Stimulated activated CD8-positive, alpha-beta memory T cell treated with anti-CD3 and anti-CD28 coated beads, Interleukin-12 subunit alpha, Interleukin-12 subunit beta, amount 100 ng/mL, for 4 hours (primary cell): ENCODE measurements at regions not wholly inside any gene's neighbourhood (a gene's known extent, or its start where the extent isn't known, plus 50 kb on each side); places are given as distances from the start of the nearest gene placed in this dataset.

Experiments
- DNase-seq: peaks from one replicate; pipeline ENCODE4 v3.0.0-alpha.2; 2020; ENCODE audit warnings: low read depth

DNA sequence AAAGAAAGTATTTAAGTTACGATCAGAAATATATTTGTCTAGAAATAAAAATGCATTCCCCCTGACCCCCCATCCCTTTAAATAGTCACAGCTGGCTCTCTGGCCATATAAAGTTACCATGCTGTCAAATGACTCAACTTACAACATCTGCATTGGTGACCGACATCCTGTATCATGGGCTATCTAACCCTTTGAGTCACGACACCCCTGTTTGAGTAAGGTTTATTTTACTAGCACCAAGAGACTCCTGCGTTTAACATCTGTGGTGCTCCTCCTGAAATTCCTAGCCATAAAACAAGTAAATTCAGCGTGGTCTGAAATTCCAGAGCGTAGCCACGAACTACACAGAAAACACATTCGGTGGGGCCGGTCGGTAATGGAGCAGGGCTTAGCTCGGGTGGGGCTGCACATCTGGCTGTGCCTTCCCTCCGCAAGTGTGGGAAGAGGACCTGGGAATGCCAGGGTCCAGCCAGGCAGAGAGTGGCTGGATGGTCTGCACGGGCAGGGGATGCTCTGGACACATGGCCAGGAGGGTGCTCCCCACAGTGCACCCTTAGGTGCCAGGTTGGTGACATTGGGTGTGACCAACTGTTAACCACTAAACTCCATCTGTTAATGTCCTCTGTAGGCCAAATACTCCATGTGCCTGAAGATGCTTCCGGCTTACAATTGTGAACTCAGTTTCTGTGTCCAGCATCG lies 53.0 kb upstream of the CLDN14 start:
- DNase-seq: no peak

- no peak for DNase-seq
Measured at GRCh38 chr21:36533468-36533848, 53.5 kb upstream of the CLDN14 start.

DNA sequence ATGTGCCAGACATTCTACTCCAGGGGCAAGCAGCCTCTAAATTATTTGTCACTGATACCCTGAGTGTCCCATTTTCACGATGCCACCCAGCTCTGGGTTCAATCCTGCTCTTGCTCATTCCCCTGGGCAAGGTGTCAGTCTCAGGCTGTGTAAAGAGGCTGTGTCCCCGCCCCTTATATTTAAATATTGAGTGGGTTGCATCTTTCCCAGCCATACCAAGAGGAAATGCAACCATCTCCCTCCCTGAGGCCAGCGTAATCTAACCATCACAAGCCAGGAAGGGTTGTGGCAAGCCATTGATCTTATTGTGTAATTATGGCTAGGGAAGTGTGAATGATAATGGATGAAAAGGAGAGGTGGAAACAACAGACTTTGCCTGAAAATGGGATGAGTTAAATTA lies 54.7 kb upstream of the CLDN14 start:
- DNase-seq: no peak

- DNase-seq: no peak
Measured at GRCh38 chr21:36535618-36536241, 55.8 kb upstream of the CLDN14 start.

DNA sequence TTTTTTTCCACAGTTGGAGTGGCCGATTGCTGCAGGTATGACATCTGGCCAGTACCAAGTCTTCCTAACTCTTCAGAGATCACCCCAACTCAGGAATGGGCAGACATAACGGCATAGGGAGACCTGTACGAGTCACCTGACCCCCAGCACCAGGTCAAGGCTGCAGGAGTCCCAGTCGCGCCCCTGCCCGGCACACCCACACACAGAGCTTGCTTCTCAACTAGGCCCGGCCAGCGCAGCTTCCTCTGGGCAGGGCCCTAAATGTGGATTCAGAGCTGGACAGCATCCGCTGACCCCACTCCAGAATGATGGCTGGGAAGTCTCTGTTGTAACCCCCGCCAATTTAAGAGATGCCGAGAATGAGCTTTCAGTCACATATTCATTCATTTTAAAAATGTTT lies 58.8 kb upstream of the CLDN14 start:
- no peak for DNase-seq

GRCh38 chr21:36539434-36540150 lies 59.7 kb upstream of the CLDN14 start:
- no peak for DNase-seq

- DNase-seq: no peak
Measured at GRCh38 chr21:36540700-36541099, 60.8 kb upstream of the CLDN14 start.

GRCh38 chr21:36541721-36542139 lies 61.8 kb upstream of the CLDN14 start:
- DNase-seq: no peak

DNA sequence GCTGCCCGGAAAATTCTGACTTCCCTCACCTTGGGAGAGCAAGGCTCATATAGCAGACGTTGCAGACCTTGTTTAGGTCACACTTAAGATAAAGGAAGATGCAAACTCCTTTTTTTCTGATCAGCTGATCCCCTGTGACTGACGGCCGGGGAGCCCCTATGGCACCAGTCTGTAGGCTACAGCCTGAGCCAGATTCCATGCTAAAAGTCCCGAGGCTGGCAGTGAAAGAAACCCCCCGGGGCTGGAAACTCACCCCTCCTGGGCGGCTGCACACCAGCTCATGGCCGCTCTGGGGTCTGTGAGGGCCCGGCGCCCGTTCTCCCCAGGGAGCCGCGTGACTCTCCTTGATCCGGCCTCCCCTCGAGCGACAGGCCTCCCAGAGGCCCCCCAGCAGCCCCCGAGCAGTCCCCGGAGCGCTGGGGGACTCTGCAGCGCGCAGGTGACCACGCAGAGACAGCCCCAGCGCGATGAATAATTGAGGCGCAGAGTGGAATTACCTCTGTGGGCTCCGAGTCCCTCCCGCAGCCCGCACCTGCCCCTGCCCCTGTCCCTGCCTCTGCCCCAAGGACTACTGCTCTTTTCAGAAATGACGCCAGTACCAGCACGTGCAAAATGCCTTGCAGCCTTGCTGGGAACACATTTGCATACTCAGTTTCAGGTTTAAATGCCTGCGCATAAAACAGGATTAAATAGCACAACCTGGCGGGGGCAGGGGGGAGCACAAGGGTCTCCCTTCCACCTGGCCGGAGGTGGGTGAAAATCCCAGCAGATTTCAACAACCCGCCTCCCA lies 62.6 kb upstream of the CLDN14 start:
- DNase-seq: no peak

GRCh38 chr21:36543924-36544323 lies 64.0 kb upstream of the CLDN14 start:
- DNase-seq: no peak

DNA sequence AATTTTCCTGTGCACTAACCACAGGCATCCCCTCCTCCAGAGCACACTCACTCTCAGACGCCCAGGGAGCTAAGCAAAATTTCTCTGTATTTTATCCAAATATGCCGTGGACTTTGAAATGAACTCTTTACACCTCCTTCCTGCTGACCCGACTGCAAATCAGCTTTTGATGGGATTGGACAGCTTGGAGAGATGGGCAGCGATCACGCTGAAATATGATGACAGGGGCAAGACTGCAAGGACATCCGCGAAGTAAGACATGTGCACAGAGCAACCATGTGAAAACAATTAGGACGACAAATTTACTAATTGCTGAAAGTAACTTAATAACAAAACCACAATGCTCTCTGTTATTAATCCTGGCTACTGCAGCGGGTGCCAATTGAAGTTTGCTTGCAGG lies 64.6 kb upstream of the CLDN14 start:
- no peak for DNase-seq

- DNase-seq: no peak
Measured at GRCh38 chr21:36545776-36546511, 66.0 kb upstream of the CLDN14 start.

DNA sequence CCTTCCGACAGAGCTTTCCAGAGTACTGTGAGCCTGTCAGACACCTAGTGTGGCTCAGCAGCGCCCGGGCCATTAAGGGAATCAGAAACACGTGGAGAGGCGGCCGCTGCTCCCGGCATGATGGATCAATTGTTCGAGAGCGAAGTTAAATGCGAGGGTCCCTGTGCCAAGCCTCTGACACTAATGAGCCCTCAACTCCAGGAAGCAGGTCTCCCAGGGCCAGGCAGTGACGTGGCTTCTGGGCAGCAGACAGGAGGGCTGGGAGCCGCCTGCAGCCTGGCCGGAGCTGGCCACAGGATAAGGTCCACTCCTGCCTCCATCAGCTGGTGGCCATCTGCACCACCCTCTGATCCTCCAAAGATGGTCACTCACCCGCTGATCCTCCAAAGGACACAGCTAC lies 67.5 kb upstream of the CLDN14 start:
- DNase-seq: no peak

GRCh38 chr21:36548866-36549265 lies 68.9 kb upstream of the CLDN14 start:
- no peak for DNase-seq

- no peak for DNase-seq
Measured at GRCh38 chr21:36549470-36549869, 69.5 kb upstream of the CLDN14 start.

- no peak for DNase-seq
Measured at GRCh38 chr21:36550761-36551160, 70.8 kb upstream of the CLDN14 start.

DNA sequence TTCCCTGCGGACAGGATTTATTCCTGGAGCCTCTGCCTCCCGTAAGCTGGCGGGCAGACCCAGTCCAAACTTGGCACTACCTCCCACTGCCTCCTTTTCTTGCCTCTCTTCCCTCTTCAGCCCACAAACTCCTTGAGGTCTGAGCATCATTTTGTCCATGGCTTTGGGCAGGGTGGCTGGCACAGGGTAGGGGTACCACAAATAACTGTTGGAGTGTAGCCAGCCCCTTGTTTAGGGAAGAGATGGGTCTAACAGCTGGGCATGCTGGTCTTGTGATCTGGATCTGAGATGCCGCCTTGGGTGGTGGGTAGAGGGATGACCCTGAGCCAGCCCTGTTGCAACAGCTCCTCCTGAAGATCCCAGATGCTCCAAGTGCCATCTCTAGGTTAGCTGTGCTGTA lies 71.4 kb upstream of the CLDN14 start:
- no peak for DNase-seq

DNA sequence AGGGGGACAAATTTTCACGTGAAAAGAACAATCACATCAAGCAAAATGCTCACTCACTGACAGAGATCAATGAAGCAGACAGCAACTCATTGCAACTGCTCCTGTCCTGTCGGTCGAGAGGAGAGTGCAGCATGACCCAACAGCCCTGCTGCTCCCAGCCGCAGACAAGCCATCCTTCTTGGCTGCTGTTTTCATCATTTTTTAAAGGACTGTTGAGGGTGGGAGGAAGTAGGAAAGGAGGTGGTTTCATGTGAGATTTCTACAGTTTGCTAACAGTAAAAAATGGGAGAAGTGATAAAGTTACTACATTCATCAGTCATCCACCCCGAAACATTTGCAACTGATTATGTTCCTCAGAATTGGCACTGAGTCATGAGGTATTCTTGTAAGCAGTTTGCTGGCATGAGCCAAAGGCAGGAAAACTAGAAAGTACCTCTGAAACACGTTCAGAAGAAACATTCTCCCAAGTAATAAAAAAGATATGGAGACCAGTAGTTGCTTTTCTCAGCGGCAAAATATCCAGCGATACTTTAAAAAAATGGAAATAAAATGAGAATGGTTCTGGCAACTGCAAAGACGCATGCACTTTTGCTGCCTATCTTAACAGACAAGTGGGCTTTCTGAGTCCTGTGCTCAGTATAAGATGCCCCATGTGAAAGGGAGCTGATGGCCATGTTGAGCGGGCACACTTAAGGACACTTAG lies 72.0 kb upstream of the CLDN14 start:
- no peak for DNase-seq

- no peak for DNase-seq
Measured at GRCh38 chr21:36552434-36552785, 72.5 kb upstream of the CLDN14 start.

- no peak for DNase-seq
Measured at GRCh38 chr21:36553406-36553805, 73.5 kb upstream of the CLDN14 start.

- no peak for DNase-seq
Measured at GRCh38 chr21:36554411-36555157, 74.7 kb upstream of the CLDN14 start.
